ENCODE measurements at regions not wholly inside any gene's neighbourhood (a gene's known extent, or its start where the extent isn't known, plus 50 kb on each side); places are given as distances from the start of the nearest gene placed in this dataset.

DNA sequence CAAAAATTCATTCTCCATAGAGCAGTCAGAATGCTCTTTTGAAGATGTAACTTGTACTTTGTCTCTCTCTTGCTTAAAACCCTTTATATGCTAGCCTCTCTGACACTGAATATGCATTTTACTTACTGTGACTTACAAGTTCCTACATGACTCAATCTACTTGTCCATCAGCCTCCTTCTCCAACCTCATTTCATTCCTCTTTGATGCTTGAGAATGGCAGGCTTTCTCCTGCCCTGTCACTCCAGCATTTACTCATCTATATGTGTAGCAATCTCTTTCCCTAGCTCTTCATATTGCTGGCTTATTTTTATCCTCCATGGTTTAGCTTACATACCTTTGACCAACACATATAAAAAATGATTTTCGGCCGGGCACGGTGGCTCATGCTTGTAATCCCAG is 561.9 kb downstream of the CCER1 start:
- 77% methylated on average over 3 of the region's 3 CpGs for WGBS (ENCODE audit: insufficient coverage, insufficient replicate concordance, low lambda C conversion rate, missing lambda C conversion rate)
- H3K27ac ChIP-seq (ENCODE audit: control insufficient read depth, insufficient read depth) = no peak overlapping the region
- ChIA-PET CTCF (no interaction called here), RAD21 (ENCODE audit: unreplicated experiment) (no interaction called here), SMC1A (ENCODE audit: uncharacterized antibody, unreplicated experiment) (no interaction called here), POLR2A (no interaction called here)
- H3K79me2 ChIP-seq (ENCODE audit: control insufficient read depth, insufficient read depth, low read length) = no peaks in the 10 kb centered on the region
- TF ChIP-seq CREB1 (IDR thresholded peaks at IDR 0.05; ENCODE audit: low read depth) (no peak), STAT1 (conservative IDR thresholded peaks at IDR 0.05) (no peak), CTCF (IDR thresholded peaks at IDR 0.05 in 2 of 3, conservative IDR thresholded peaks at IDR 0.05 in 1 of 3; ENCODE audit: control insufficient read depth in 2 of 3, extremely low read depth in 1 of 3, insufficient read depth in 1 of 3, low read depth in 3 of 3, low read length in 3 of 3) (no peak), MYC (IDR thresholded peaks at IDR 0.05; ENCODE audit: insufficient read depth, insufficient read length, insufficient replicate concordance, low read length, severe bottlenecking) (no peak), ZNF384 (IDR thresholded peaks at IDR 0.05; ENCODE audit: borderline replicate concordance, low read depth, low read length) (no peak)
- TF ChIP-seq, protein P1, sequence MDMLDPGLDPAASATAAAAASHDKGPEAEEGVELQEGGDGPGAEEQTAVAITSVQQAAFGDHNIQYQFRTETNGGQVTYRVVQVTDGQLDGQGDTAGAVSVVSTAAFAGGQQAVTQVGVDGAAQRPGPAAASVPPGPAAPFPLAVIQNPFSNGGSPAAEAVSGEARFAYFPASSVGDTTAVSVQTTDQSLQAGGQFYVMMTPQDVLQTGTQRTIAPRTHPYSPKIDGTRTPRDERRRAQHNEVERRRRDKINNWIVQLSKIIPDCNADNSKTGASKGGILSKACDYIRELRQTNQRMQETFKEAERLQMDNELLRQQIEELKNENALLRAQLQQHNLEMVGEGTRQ (IDR thresholded peaks at IDR 0.05; ENCODE audit: borderline replicate concordance, low read depth, low read length) = no peak
- TF ChIP-seq, protein P2, sequence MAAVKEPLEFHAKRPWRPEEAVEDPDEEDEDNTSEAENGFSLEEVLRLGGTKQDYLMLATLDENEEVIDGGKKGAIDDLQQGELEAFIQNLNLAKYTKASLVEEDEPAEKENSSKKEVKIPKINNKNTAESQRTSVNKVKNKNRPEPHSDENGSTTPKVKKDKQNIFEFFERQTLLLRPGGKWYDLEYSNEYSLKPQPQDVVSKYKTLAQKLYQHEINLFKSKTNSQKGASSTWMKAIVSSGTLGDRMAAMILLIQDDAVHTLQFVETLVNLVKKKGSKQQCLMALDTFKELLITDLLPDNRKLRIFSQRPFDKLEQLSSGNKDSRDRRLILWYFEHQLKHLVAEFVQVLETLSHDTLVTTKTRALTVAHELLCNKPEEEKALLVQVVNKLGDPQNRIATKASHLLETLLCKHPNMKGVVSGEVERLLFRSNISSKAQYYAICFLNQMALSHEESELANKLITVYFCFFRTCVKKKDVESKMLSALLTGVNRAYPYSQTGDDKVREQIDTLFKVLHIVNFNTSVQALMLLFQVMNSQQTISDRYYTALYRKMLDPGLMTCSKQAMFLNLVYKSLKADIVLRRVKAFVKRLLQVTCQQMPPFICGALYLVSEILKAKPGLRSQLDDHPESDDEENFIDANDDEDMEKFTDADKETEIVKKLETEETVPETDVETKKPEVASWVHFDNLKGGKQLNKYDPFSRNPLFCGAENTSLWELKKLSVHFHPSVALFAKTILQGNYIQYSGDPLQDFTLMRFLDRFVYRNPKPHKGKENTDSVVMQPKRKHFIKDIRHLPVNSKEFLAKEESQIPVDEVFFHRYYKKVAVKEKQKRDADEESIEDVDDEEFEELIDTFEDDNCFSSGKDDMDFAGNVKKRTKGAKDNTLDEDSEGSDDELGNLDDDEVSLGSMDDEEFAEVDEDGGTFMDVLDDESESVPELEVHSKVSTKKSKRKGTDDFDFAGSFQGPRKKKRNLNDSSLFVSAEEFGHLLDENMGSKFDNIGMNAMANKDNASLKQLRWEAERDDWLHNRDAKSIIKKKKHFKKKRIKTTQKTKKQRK (IDR thresholded peaks at IDR 0.05; ENCODE audit: low read depth, low read length) = no peak
- no peak overlapping the region for H3K4me3 ChIP-seq
- no peaks in the 10 kb centered on the region for H3K27me3 ChIP-seq (replicated peaks in 1 of 2; ENCODE audit: control insufficient read depth in 2 of 2, insufficient read depth in 2 of 2, low read length in 1 of 2)
- DNase-seq (ENCODE audit: low read depth, low spot score) (no peak), FAIRE-seq (no peak), ATAC-seq (no peak)
- in situ Hi-C loops (cut with MboI) = no loop called here
- no peak overlapping the region for H3K4me2 ChIP-seq (ENCODE audit: control insufficient read depth, insufficient read depth)
- intact Hi-C loops (cut with micrococcal nuclease; ENCODE audit: unreplicated experiment) = no loop called here
- BruUV-seq (replicated peaks) = no TSS peak
- H3K36me3 ChIP-seq (ENCODE audit: control insufficient read depth in 2 of 2, insufficient read depth in 2 of 2, low read length in 1 of 2) = no peaks in the 10 kb centered on the region
- H2AFZ ChIP-seq (ENCODE audit: control insufficient read depth, low read depth, low read length) = no peak overlapping the region
- H3K4me1 ChIP-seq (ENCODE audit: control insufficient read depth, insufficient read depth, low read length) = no peaks in the 10 kb centered on the region
- no peaks in the 10 kb centered on the region; the same call in 2 of the 3 replicates for H3K9me3 ChIP-seq (replicated peaks; ENCODE audit: control insufficient read depth, insufficient read depth, low read length)
- H4K20me1 ChIP-seq (ENCODE audit: control insufficient read depth, insufficient read depth) = no peaks in the 10 kb centered on the region
- H3K9ac ChIP-seq (ENCODE audit: control insufficient read depth, insufficient read depth, low read length) = no peak overlapping the region

All from GM12878 (cell line).